ENCODE measurements at regions not wholly inside any gene's neighbourhood (a gene's known extent, or its start where the extent isn't known, plus 50 kb on each side); places are given as distances from the start of the nearest gene placed in this dataset.

DNA sequence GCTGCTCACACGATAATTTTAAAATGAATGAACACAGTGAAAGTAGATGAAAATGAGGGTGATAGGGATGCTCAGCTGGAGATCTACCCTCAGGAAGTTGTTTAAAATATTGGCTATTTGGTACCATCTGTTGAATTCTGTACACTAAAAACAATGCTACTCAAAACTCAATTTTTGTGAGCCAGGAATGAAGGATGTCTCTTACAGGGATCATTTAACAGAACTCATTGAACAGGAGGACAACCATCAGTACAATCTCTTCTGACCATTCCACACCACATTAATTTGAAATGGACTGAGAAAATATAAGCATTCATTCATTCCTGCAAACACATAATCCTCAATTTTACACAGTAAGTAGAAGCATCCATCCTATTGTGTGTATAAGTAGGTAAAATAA lies 1355.1 kb upstream of the CRIM1 start:
- no peak overlapping the region for H3K4me2 ChIP-seq (ENCODE audit: insufficient read depth in 1 of 2, low read depth in 2 of 2, low read length in 2 of 2)
- DNase-seq (ENCODE audit: low read depth in 1 of 2, low spot score in 2 of 2): no peak
- no peak overlapping the region for H4K8ac ChIP-seq (ENCODE audit: extremely low read depth, insufficient read depth, low read length)
- no peak overlapping the region for H2BK5ac ChIP-seq (ENCODE audit: low read depth, low read length)
- no peak overlapping the region for H3K27ac ChIP-seq (ENCODE audit: low read depth, low read length)
- H4K20me1 ChIP-seq (replicated peaks in 1 of 2; ENCODE audit: control insufficient read depth in 1 of 2, insufficient read depth in 2 of 2, low read length in 2 of 2): no peaks in the 10 kb centered on the region
- no peaks in the 10 kb centered on the region for H3K9me3 ChIP-seq (ENCODE audit: insufficient read depth in 2 of 2, low read depth in 1 of 2, low read length in 1 of 2)
- H2BK20ac ChIP-seq (ENCODE audit: low read length): no peak overlapping the region
- H3K23ac ChIP-seq (ENCODE audit: insufficient read length): no peak overlapping the region
- H3K79me1 ChIP-seq (ENCODE audit: low read depth, low read length): no peaks in the 10 kb centered on the region
- no peak overlapping the region for H3K4me3 ChIP-seq (ENCODE audit: extremely low read depth in 1 of 4, insufficient read depth in 2 of 4, low read depth in 3 of 4, low read length in 4 of 4)
- no peak overlapping the region for H3K14ac ChIP-seq (ENCODE audit: insufficient read length)
- no peak overlapping the region for H2BK12ac ChIP-seq (ENCODE audit: low read depth, low read length)
- CTCF ChIA-PET (ENCODE audit: partially characterized antibody): no interaction called here
- no peak overlapping the region for H4K91ac ChIP-seq (replicated peaks; ENCODE audit: insufficient read length, low read length)
- no peaks in the 10 kb centered on the region for H3K27me3 ChIP-seq (replicated peaks in 1 of 4; ENCODE audit: control insufficient read depth in 3 of 4, extremely low read depth in 1 of 4, insufficient read depth in 3 of 4, low read length in 3 of 4)
- H4K5ac ChIP-seq (ENCODE audit: insufficient read length, low read depth, low read length): no peak overlapping the region
- WGBS, 2 experiments (ENCODE audit: extremely low coverage in 1 of 2, insufficient coverage in 1 of 2, insufficient read length in 1 of 2, insufficient replicate concordance in 2 of 2, low coverage in 1 of 2, low lambda C conversion rate in 2 of 2, missing lambda C conversion rate in 1 of 2): 92% methylated on average over 1 of the region's 1 CpG; no CpG with 5 or more reads in 1 of the 2 experiments
- H3K4me1 ChIP-seq (replicated peaks in 1 of 4; ENCODE audit: control insufficient read depth in 3 of 4, insufficient read depth in 4 of 4, low read length in 3 of 4): no peaks in the 10 kb centered on the region
- POLR2A ChIA-PET (ENCODE audit: partially characterized antibody): no interaction called here
- no peaks in the 10 kb centered on the region for H3K79me2 ChIP-seq (ENCODE audit: control insufficient read depth in 1 of 2, insufficient read depth in 2 of 2, low read length in 2 of 2)
- no peak overlapping the region for H3K9ac ChIP-seq (replicated peaks in 1 of 4; ENCODE audit: extremely low read depth in 1 of 4, low read depth in 3 of 4, low read length in 3 of 4)
- H3K23me2 ChIP-seq (ENCODE audit: low read depth, low read length): no peaks in the 10 kb centered on the region
- no peaks in the 10 kb centered on the region for H3K36me3 ChIP-seq (ENCODE audit: control insufficient read depth in 2 of 4, insufficient read depth in 4 of 4, low read length in 3 of 4)
- H2AFZ ChIP-seq (ENCODE audit: low read length): no peak overlapping the region
- H2AK5ac ChIP-seq (ENCODE audit: low read depth, low read length): no peak overlapping the region
- no peak overlapping the region for H2BK15ac ChIP-seq (ENCODE audit: low read length)
- H3K18ac ChIP-seq (ENCODE audit: extremely low read depth, low read length): no peak overlapping the region
- no peak for FAIRE-seq
- no peak overlapping the region for H3K4ac ChIP-seq (replicated peaks; ENCODE audit: insufficient read length, low read depth, low read length)
- H2BK120ac ChIP-seq (replicated peaks; ENCODE audit: low read depth, low read length): no peak overlapping the region
- H3K56ac ChIP-seq (replicated peaks; ENCODE audit: insufficient read length, low read depth, low read length): no peak overlapping the region
- TF ChIP-seq TAF1 (IDR thresholded peaks at IDR 0.05; ENCODE audit: low read depth, low read length): no peak
- no peak for TF ChIP-seq CEBPB (IDR thresholded peaks at IDR 0.05; ENCODE audit: low read depth, low read length)
- TF ChIP-seq RXRA (IDR thresholded peaks at IDR 0.05; ENCODE audit: insufficient read depth, low read depth, low read length): no peak
- no peak for TF ChIP-seq YY1 (IDR thresholded peaks at IDR 0.05; ENCODE audit: low read depth, low read length)
- TF ChIP-seq GABPA (IDR thresholded peaks at IDR 0.05; ENCODE audit: borderline replicate concordance, insufficient read depth, low read length): no peak
- no peak for TF ChIP-seq POU5F1 (IDR thresholded peaks at IDR 0.05; ENCODE audit: low read depth, low read length)
- TF ChIP-seq SP2 (IDR thresholded peaks at IDR 0.05; ENCODE audit: low read length): no peak
- TF ChIP-seq RNF2 (IDR thresholded peaks at IDR 0.05; ENCODE audit: borderline replicate concordance, low read depth, low read length, missing control alignments, poor library complexity, severe bottlenecking): no peak
- TF ChIP-seq NRF1 (IDR thresholded peaks at IDR 0.05; ENCODE audit: low read depth, low read length): no peak
- no peak for TF ChIP-seq CHD1 (IDR thresholded peaks at IDR 0.05; ENCODE audit: low read depth, low read length)
- TF ChIP-seq SUZ12 (IDR thresholded peaks at IDR 0.05; ENCODE audit: low read length): no peak
- TF ChIP-seq, protein P1, sequence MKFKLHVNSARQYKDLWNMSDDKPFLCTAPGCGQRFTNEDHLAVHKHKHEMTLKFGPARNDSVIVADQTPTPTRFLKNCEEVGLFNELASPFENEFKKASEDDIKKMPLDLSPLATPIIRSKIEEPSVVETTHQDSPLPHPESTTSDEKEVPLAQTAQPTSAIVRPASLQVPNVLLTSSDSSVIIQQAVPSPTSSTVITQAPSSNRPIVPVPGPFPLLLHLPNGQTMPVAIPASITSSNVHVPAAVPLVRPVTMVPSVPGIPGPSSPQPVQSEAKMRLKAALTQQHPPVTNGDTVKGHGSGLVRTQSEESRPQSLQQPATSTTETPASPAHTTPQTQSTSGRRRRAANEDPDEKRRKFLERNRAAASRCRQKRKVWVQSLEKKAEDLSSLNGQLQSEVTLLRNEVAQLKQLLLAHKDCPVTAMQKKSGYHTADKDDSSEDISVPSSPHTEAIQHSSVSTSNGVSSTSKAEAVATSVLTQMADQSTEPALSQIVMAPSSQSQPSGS (IDR thresholded peaks at IDR 0.05; ENCODE audit: low read length): no peak
- TF ChIP-seq HDAC2 (IDR thresholded peaks at IDR 0.05; ENCODE audit: borderline replicate concordance in 1 of 2, low read depth in 2 of 2, low read length in 2 of 2): no peak
- TF ChIP-seq BCL11A (IDR thresholded peaks at IDR 0.05; ENCODE audit: low read depth in 2 of 2, low read length in 2 of 2): no peak

Measured in H1 (cell line).